DND-41 (cell line): ENCODE measurements at regions not wholly inside any gene's neighbourhood (a gene's known extent, or its start where the extent isn't known, plus 50 kb on each side); places are given as distances from the start of the nearest gene placed in this dataset.
"Not testable (repeated sequence)": the region's sequence is repeated elsewhere in the genome, so short reads cannot be mapped to it uniquely, and the experiment has no call there.

Experiments used
- ATAC-seq: fragments of 200-7000 bp; cut with Tn5 transposase; 3 replicates; pipeline ENCODE4 v1.9.1; 2021; ENCODE audit warnings: low read depth; ENCODE audit not compliant: insufficient read depth
- DNase-seq: peaks from one replicate; pipeline ENCODE4 v3.0.0-alpha.2; 2020
- H2AFZ ChIP-seq: 2 replicates; pipeline ENCODE4 v1.6.0; 2012; ENCODE audit warnings: low read depth, low read length
- H3K27ac ChIP-seq: 2 replicates; pipeline ENCODE4 v1.5.1; 2012; ENCODE audit warnings: low read length, inconsistent platforms
- H3K27me3 ChIP-seq: fragments of 200-600 bp; sonication (generic); 2 replicates; pipeline ENCODE4 v1.6.0; 2012; ENCODE audit warnings: low read length, mild to moderate bottlenecking, inconsistent platforms; ENCODE audit not compliant: insufficient read depth, poor library complexity
- H3K36me3 ChIP-seq: 2 replicates; pipeline ENCODE4 v1.5.1; 2012; ENCODE audit warnings: low read length, inconsistent platforms; ENCODE audit not compliant: insufficient read depth
- H3K4me1 ChIP-seq: 2 replicates; pipeline ENCODE4 v1.5.1; 2012; ENCODE audit warnings: mild to moderate bottlenecking, low read length; ENCODE audit not compliant: insufficient read depth
- H3K4me2 ChIP-seq: 2 replicates; pipeline ENCODE4 v1.6.0; 2012; ENCODE audit warnings: mild to moderate bottlenecking, moderate library complexity, low read length, inconsistent platforms; ENCODE audit not compliant: insufficient read depth
- H3K4me3 ChIP-seq, 2 experiments: fragments of 200-600 bp in 1 of 2; shearing (Covaris generic) in 1 of 2; 2 replicates each; pipeline ENCODE4 v1.5.1; 2012 to 2016; ENCODE audit warnings: inconsistent platforms in 2 of 2, low read length in 2 of 2, mild to moderate bottlenecking in 2 of 2, low read depth in 1 of 2, moderate library complexity in 1 of 2
- H3K79me2 ChIP-seq: 2 replicates; pipeline ENCODE4 v1.6.0; 2012; ENCODE audit warnings: low read length, inconsistent platforms; ENCODE audit not compliant: insufficient read depth
- H3K9ac ChIP-seq: 2 replicates; pipeline ENCODE4 v1.6.0; 2012; ENCODE audit warnings: low read depth, mild to moderate bottlenecking, inconsistent platforms, low read length, moderate library complexity
- H3K9me3 ChIP-seq: 2 replicates; pipeline ENCODE4 v1.5.1; 2012; ENCODE audit warnings: low read length, moderate library complexity, mild to moderate bottlenecking, inconsistent platforms; ENCODE audit not compliant: insufficient read depth, severe bottlenecking
- H4K20me1 ChIP-seq: 2 replicates; pipeline ENCODE4 v1.6.0; 2012; ENCODE audit warnings: low read length; ENCODE audit not compliant: insufficient read depth
- CTCF ChIP-seq: IDR thresholded peaks from 2 replicates; pipeline ENCODE4 v1.5.1; 2012; ENCODE audit warnings: borderline replicate concordance, low read length, moderate library complexity, mild to moderate bottlenecking; ENCODE audit not compliant: poor library complexity, severe bottlenecking; ENCODE audit errors: extremely low read depth
- EZH2 ChIP-seq: IDR thresholded peaks from 3 replicates; pipeline ENCODE4 v1.6.1; 2012; ENCODE audit warnings: borderline replicate concordance, low read depth, mild to moderate bottlenecking, moderate library complexity, low read length, inconsistent platforms; ENCODE audit not compliant: severe bottlenecking

GRCh38 chr9:34771007-34771406, 61.1 kb upstream of the CCL21 start:
- H3K27me3 ChIP-seq: no peaks in the 10 kb centered on the region
- no peak overlapping the region for H3K27ac ChIP-seq
- H3K9me3 ChIP-seq: no peaks in the 10 kb centered on the region
- H3K4me3 ChIP-seq: no peak overlapping the region
- no peak for ATAC-seq
- DNase-seq: no peak
- no peak overlapping the region for H3K4me2 ChIP-seq
- no peaks in the 10 kb centered on the region for H4K20me1 ChIP-seq
- no peak overlapping the region for H3K9ac ChIP-seq
- no peaks in the 10 kb centered on the region for H3K4me1 ChIP-seq
- TF ChIP-seq CTCF (no peak), EZH2 (no peak)
- no peaks in the 10 kb centered on the region for H3K36me3 ChIP-seq
- H2AFZ ChIP-seq: no peak overlapping the region
- H3K79me2 ChIP-seq: no peaks in the 10 kb centered on the region

GRCh38 chr9:34767087-34767486, 57.2 kb upstream of the CCL21 start:
- not testable (repeated sequence) for H3K4me2 ChIP-seq, H3K9me3 ChIP-seq, H3K27ac ChIP-seq, H4K20me1 ChIP-seq, DNase-seq, ATAC-seq, H2AFZ ChIP-seq, H3K79me2 ChIP-seq, H3K27me3 ChIP-seq, H3K4me1 ChIP-seq, H3K36me3 ChIP-seq, H3K9ac ChIP-seq, H3K4me3 ChIP-seq

GRCh38 chr9:34760196-34761040, 50.5 kb upstream of the CCL21 start:
- ATAC-seq: peak; percentile 71
- TF ChIP-seq CTCF: peak; percentile 50
- H3K4me3 ChIP-seq: not testable (repeated sequence)

More at GRCh38 chr9:34760196-34761040, 50.5 kb upstream of the CCL21 start:
- not testable (repeated sequence) for H3K27ac ChIP-seq, H3K4me2 ChIP-seq, H3K79me2 ChIP-seq, H2AFZ ChIP-seq, H3K9me3 ChIP-seq, H4K20me1 ChIP-seq, H3K36me3 ChIP-seq, H3K4me1 ChIP-seq, H3K9ac ChIP-seq, H3K27me3 ChIP-seq
- DNase-seq: peak; percentile 26
